IMR-90 (cell line): ENCODE measurements at regions not wholly inside any gene's neighbourhood (a gene's known extent, or its start where the extent isn't known, plus 50 kb on each side); places are given as distances from the start of the nearest gene placed in this dataset.
"Not testable (repeated sequence)": the region's sequence is repeated elsewhere in the genome, so short reads cannot be mapped to it uniquely, and the experiment has no call there.

Experiments
- ATAC-seq: fragments of 200-7000 bp; cut with Tn5 transposase; 2 replicates; pipeline ENCODE4 v1.9.1; 2020; ENCODE audit warnings: low read depth, mild to moderate bottlenecking, moderate library complexity
- BruUV-seq: library from RNA; stranded (reverse); fragments of 400-500 nt; replicated peaks from 2 replicates; lab custom pipeline; 2021; lab: Mats Ljungman, UMichigan
- CTCF ChIA-PET: fragments of 300-600 bp; formaldehyde crosslinking; extraction: SDS; loops from one replicate; lab custom pipeline; 2021; ENCODE audit warnings: antibody characterized with exemption; lab: Yijun Ruan, JAX
- POLR2A ChIA-PET: fragments of 300-600 bp; sonication (Branson Sonifier 250); formaldehyde crosslinking; loops from one replicate; lab custom pipeline; 2022; ENCODE audit warnings: antibody characterized with exemption; ENCODE audit not compliant: unreplicated experiment; lab: Charles Lee
- DNase-seq: peaks from one replicate; pipeline ENCODE4 v3.0.0; 2013
- H2AFZ ChIP-seq: replicated peaks from 2 replicates; pipeline ENCODE3; 2013; ENCODE audit warnings: low read length, mild to moderate bottlenecking; ENCODE audit not compliant: poor library complexity
- H2AK5ac ChIP-seq: 2 replicates; pipeline ENCODE4 v1.6.1; 2013; ENCODE audit warnings: low read depth, low read length, inconsistent platforms
- H2AK9ac ChIP-seq: replicated peaks from 2 replicates; pipeline ENCODE3; 2013; ENCODE audit warnings: mild to moderate bottlenecking, low read depth, low read length, moderate library complexity; ENCODE audit not compliant: poor library complexity
- H2BK120ac ChIP-seq: 2 replicates; pipeline ENCODE4 v1.6.1; 2013; ENCODE audit warnings: low read depth, low read length, inconsistent platforms
- H2BK15ac ChIP-seq: 3 replicates; pipeline ENCODE4 v1.6.1; 2013; ENCODE audit warnings: low read depth, low read length, inconsistent platforms
- H2BK20ac ChIP-seq: 2 replicates; pipeline ENCODE4 v1.6.1; 2013; ENCODE audit warnings: low read depth, mild to moderate bottlenecking, inconsistent platforms, low read length, moderate library complexity
- H2BK5ac ChIP-seq: 2 replicates; pipeline ENCODE4 v1.6.1; 2013; ENCODE audit warnings: mild to moderate bottlenecking, low read depth, low read length, inconsistent platforms; ENCODE audit not compliant: poor library complexity, severe bottlenecking
- H3K14ac ChIP-seq: replicated peaks from 2 replicates; pipeline ENCODE4 v1.6.1; 2013; ENCODE audit warnings: low read depth, low read length, inconsistent platforms
- H3K18ac ChIP-seq: 2 replicates; pipeline ENCODE4 v1.6.1; 2013; ENCODE audit warnings: low read depth, low read length, control low read depth
- H3K23ac ChIP-seq: 2 replicates; pipeline ENCODE4 v1.6.1; 2013; ENCODE audit warnings: low read depth, low read length, inconsistent platforms
- H3K27ac ChIP-seq: 2 replicates; pipeline ENCODE4 v1.5.1; 2013; ENCODE audit warnings: mild to moderate bottlenecking, control low read depth, low read length; ENCODE audit not compliant: insufficient read depth
- H3K27me3 ChIP-seq: 2 replicates; pipeline ENCODE4 v1.6.1; 2013; ENCODE audit warnings: low read length; ENCODE audit not compliant: control insufficient read depth, insufficient read depth
- H3K36me3 ChIP-seq: 2 replicates; pipeline ENCODE4 v1.6.1; 2013; ENCODE audit warnings: low read length, mixed read lengths; ENCODE audit not compliant: control insufficient read depth, insufficient read depth
- H3K4ac ChIP-seq: 2 replicates; pipeline ENCODE4 v1.6.1; 2013; ENCODE audit warnings: low read depth, low read length, inconsistent platforms
- H3K4me1 ChIP-seq: 2 replicates; pipeline ENCODE4 v1.6.1; 2013; ENCODE audit warnings: low read length, mixed read lengths; ENCODE audit not compliant: control insufficient read depth, insufficient read depth
- H3K4me2 ChIP-seq: 2 replicates; pipeline ENCODE4 v1.6.1; 2013; ENCODE audit warnings: low read depth, mild to moderate bottlenecking, control low read depth, low read length, moderate library complexity
- H3K4me3 ChIP-seq: 2 replicates; pipeline ENCODE4 v1.5.1; 2013; ENCODE audit warnings: low read depth, mild to moderate bottlenecking, control low read depth, low read length, moderate library complexity; ENCODE audit not compliant: insufficient read depth
- H3K56ac ChIP-seq: 2 replicates; pipeline ENCODE4 v1.6.1; 2013; ENCODE audit warnings: low read length, inconsistent platforms; ENCODE audit not compliant: insufficient read depth; ENCODE audit errors: extremely low read depth
- H3K79me1 ChIP-seq, 2 experiments: 2 replicates each; pipeline ENCODE4 v1.6.1; 2013; ENCODE audit warnings: low read length in 2 of 2, inconsistent platforms in 1 of 2, low read depth in 1 of 2
- H3K9ac ChIP-seq: 2 replicates; pipeline ENCODE4 v1.6.1; 2013; ENCODE audit warnings: low read depth, low read length, control low read depth
- H3K9me1 ChIP-seq: 2 replicates; pipeline ENCODE4 v1.6.1; 2013; ENCODE audit warnings: low read length, inconsistent platforms; ENCODE audit not compliant: insufficient read depth
- H3K9me3 ChIP-seq: 2 replicates; pipeline ENCODE4 v1.6.1; 2013; ENCODE audit warnings: low read length; ENCODE audit not compliant: control insufficient read depth, insufficient read depth
- H4K20me1 ChIP-seq: 2 replicates; pipeline ENCODE4 v1.6.1; 2013; ENCODE audit warnings: low read length, inconsistent platforms; ENCODE audit not compliant: insufficient read depth
- H4K5ac ChIP-seq: 2 replicates; pipeline ENCODE4 v1.6.1; 2013; ENCODE audit warnings: mild to moderate bottlenecking, low read depth, low read length, control low read depth
- H4K8ac ChIP-seq, 2 experiments: 2 replicates each; pipeline ENCODE4 v1.6.1; 2013; ENCODE audit warnings: low read depth in 2 of 2, low read length in 2 of 2, control low read depth in 1 of 2, inconsistent platforms in 1 of 2
- H4K91ac ChIP-seq: 2 replicates; pipeline ENCODE4 v1.6.1; 2013; ENCODE audit warnings: low read depth, low read length, inconsistent platforms; ENCODE audit not compliant: insufficient read depth
- WGBS, 2 experiments: methylation state at CpG; one replicate each; pipeline versions ENCODE4 v1.1.5 to v1.1.7; 2013; ENCODE audit warnings: missing lambda C conversion rate in 2 of 2; ENCODE audit not compliant: insufficient read length in 1 of 2; ENCODE audit errors: extremely low coverage in 2 of 2; 5-methylcytosine and 5-hydroxymethylcytosine counted together
- dilution Hi-C: fragments of 300-500 bp; cut with HindIII; formaldehyde crosslinking; loops from one replicate; pipeline ENCODE4 v1.14.3; 2018; ENCODE audit warnings: low sequenced_read_pairs; ENCODE audit not compliant: unreplicated experiment
- in situ Hi-C: fragments of 300-500 bp; cut with MboI; formaldehyde crosslinking; loops from 3 replicates; pipeline ENCODE4 v1.14.3; 2019; ENCODE audit warnings: low sequenced_read_pairs, inconsistent platforms, mixed read lengths
- intact Hi-C: fragments of 100-400 bp; cut with micrococcal nuclease; formaldehyde crosslinking; loops from 2 replicates; pipeline ENCODE4 v1.10.0; 2022
- TF ChIP-seq, protein P1 (sequence below): fragments of 150-350 bp; IDR thresholded peaks from 2 replicates; pipeline ENCODE4 v1.6.1; 2016; ENCODE audit warnings: low read depth, mild to moderate bottlenecking, low read length, moderate library complexity, borderline replicate concordance

DNA sequence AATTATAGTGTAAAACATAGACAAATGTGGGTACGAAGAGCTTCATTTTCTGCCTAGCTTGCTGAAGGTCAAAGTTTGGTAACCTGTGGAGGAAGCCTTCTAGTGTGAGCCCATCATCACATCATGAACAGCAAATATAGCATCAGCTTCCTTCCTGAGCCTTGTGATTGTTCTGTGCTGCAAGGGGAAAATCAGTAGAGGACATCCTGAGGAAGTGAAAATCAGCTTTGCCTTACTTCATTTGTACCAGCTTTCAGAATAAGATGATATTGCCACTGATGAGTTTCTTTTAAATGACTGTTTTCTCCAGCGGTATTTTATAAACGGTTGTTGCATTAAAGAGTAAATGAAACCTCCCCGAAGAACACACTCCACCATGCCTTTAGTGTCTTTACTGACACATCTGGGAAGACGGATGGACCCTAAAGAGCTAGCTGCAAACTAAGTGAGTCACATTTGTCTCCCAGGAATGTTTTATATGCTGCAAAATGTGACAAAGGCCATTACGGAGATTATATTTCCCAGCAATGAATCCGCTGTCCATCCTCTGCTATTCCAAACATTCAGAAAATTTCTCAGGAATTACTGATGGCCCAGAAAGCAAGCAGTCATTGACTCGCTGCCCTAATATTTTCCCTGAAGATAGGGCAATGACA, 1272.8 kb downstream of the SUCLG1 start:
- Histone ChIP-seq H3K27ac (no peak overlapping the region), H3K4me3 (no peak overlapping the region), H2BK15ac (no peak overlapping the region), H3K18ac (no peak overlapping the region), H4K5ac (no peak overlapping the region), H3K9me1 (no peaks in the 10 kb centered on the region), H2BK120ac (no peak overlapping the region), H4K20me1 (no peaks in the 10 kb centered on the region), H2AFZ (no peak overlapping the region), H3K36me3 (no peaks in the 10 kb centered on the region), H3K56ac (no peak overlapping the region), H2BK20ac (no peak overlapping the region), H2AK5ac (no peak overlapping the region), H3K79me1 (no peaks in the 10 kb centered on the region), H3K4me2 (no peak overlapping the region), H3K14ac (no peak overlapping the region), H3K4me1 (no peaks in the 10 kb centered on the region), H3K4ac (no peak overlapping the region), H2BK5ac (no peak overlapping the region), H3K27me3 (no peaks in the 10 kb centered on the region), H2AK9ac (no peak overlapping the region), H3K9me3 (no peaks in the 10 kb centered on the region), H3K9ac (no peak overlapping the region), H4K8ac (no peak overlapping the region), H4K91ac (no peak overlapping the region), H3K23ac (no peak overlapping the region)
- dilution Hi-C loops (no loop called here), intact Hi-C loops (no loop called here), in situ Hi-C loops (no loop called here)
- TF ChIP-seq, protein P1, sequence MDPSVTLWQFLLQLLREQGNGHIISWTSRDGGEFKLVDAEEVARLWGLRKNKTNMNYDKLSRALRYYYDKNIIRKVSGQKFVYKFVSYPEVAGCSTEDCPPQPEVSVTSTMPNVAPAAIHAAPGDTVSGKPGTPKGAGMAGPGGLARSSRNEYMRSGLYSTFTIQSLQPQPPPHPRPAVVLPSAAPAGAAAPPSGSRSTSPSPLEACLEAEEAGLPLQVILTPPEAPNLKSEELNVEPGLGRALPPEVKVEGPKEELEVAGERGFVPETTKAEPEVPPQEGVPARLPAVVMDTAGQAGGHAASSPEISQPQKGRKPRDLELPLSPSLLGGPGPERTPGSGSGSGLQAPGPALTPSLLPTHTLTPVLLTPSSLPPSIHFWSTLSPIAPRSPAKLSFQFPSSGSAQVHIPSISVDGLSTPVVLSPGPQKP = no peak
- WGBS, 2 experiments = no CpG with 5 or more reads among the region's 8 CpGs
- ATAC-seq (no peak), DNase-seq (no peak)
- POLR2A ChIA-PET = no interaction called here
- no TSS peak for BruUV-seq
- CTCF ChIA-PET = interaction anchor here (1.0 kb wide), 1 partner anchor 10 kb away, joined by 3 read pairs; no protein-coding TSS in a partner anchor

DNA sequence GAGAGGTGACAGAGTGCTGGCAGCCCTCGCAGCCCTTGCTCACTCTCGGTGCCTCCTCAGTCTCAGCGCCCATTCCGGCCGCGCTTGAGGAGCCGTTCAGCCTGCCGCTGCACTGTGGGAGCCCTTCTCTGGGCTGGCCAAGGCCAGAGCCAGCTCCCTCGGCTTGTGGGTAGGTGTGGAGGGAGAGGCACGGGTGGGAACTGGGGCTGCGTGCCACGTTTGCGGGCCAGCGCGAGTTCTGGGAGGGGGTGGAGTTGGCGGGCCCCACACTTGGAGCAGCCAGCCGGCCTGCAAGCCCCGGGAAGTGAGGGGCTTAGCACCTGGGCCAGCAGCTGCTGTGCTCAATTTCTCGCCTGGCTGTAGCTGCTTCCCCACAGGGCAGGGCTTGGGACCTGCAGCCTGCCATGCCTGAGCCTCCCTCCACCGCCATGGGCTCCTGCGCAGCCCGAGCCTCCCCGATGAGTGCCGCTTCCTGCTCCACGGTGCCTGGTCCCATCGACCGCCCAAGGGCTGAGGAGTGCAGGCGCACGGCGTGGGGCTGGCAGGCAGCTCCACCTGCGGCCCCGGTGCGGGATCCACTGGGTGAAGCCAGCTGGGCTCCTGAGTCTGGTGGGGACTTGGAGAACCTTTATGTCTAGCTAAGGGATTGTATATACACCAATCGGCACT, 1278.1 kb downstream of the SUCLG1 start:
- H2AK9ac ChIP-seq, H3K9me1 ChIP-seq, BruUV-seq, H4K5ac ChIP-seq, POLR2A ChIA-PET, H3K36me3 ChIP-seq, H3K56ac ChIP-seq, H3K9ac ChIP-seq, DNase-seq, H2BK20ac ChIP-seq, H2AFZ ChIP-seq, H2BK120ac ChIP-seq, H4K20me1 ChIP-seq, H3K4me1 ChIP-seq, ATAC-seq, CTCF ChIA-PET, H3K4me2 ChIP-seq, dilution Hi-C loops, H4K8ac ChIP-seq, H3K4ac ChIP-seq, H3K27me3 ChIP-seq, H2BK5ac ChIP-seq, in situ Hi-C loops, H3K27ac ChIP-seq, H3K23ac ChIP-seq, intact Hi-C loops, H3K4me3 ChIP-seq, H2BK15ac ChIP-seq, H2AK5ac ChIP-seq, H4K91ac ChIP-seq, H3K9me3 ChIP-seq, H3K79me1 ChIP-seq, H3K18ac ChIP-seq, H3K14ac ChIP-seq: not testable (repeated sequence)
- 88% methylated on average over 11 of the region's 34 CpGs; no CpG with 5 or more reads in 1 of the 2 experiments for WGBS, 2 experiments
